ENCODE measurements at regions not wholly inside any gene's neighbourhood (a gene's known extent, or its start where the extent isn't known, plus 50 kb on each side); places are given as distances from the start of the nearest gene placed in this dataset.

- Mint-ChIP-seq H3K4me3 (no peak overlapping the region), H3K4me1 (ENCODE audit: low read depth) (no peaks in the 10 kb centered on the region), H3K27me3 (ENCODE audit: insufficient read depth) (no peaks in the 10 kb centered on the region), H3K36me3 (ENCODE audit: low read depth) (no peaks in the 10 kb centered on the region), H3K9me3 (peaks cover 29% of the 10 kb centered on the region), H3K27ac (no peak overlapping the region)
- DNase-seq (ENCODE audit: low spot score) = no peak
- intact Hi-C loops (cut with micrococcal nuclease) = no loop called here
Measured at GRCh38 chr13:55664178-55664577, 1476.5 kb upstream of the PRR20A start.

DNA sequence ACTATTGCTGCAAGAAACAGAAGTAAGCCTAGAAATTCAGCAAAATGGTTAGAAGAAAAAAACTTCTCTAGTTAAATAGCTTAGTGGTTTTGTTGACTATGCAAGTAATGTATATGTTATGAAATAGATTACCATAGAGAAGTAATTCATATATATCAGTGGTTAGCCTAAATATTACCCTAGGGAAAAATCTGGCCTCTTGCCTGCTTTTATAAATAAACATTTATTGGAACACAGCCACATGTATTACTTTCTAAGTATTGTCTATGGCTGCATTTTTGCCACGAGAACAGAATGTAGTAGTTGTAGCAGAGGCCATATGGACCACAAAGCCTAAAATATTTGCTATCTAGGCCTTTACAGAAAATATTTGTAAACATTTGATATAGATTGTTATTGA is 1471.7 kb upstream of the PRR20A start:
- no peak overlapping the region for H3K4me3 Mint-ChIP-seq
- no peak overlapping the region for H3K27ac Mint-ChIP-seq
- intact Hi-C loops (cut with micrococcal nuclease) = no loop called here
- H3K27me3 Mint-ChIP-seq (ENCODE audit: insufficient read depth) = no peaks in the 10 kb centered on the region
- peaks cover 16% of the 10 kb centered on the region for H3K9me3 Mint-ChIP-seq
- no peak for DNase-seq (ENCODE audit: low spot score)
- H3K4me1 Mint-ChIP-seq (ENCODE audit: low read depth) = no peaks in the 10 kb centered on the region
- H3K36me3 Mint-ChIP-seq (ENCODE audit: low read depth) = no peaks in the 10 kb centered on the region

GRCh38 chr13:55673910-55674309 is 1466.8 kb upstream of the PRR20A start:
- H3K4me1 Mint-ChIP-seq (ENCODE audit: low read depth) = no peaks in the 10 kb centered on the region
- H3K27ac Mint-ChIP-seq = no peak overlapping the region
- H3K36me3 Mint-ChIP-seq (ENCODE audit: low read depth) = no peaks in the 10 kb centered on the region
- intact Hi-C loops (cut with micrococcal nuclease) = no loop called here
- DNase-seq (ENCODE audit: low spot score) = no peak
- no peak overlapping the region for H3K4me3 Mint-ChIP-seq
- peaks cover 17% of the 10 kb centered on the region for H3K9me3 Mint-ChIP-seq
- H3K27me3 Mint-ChIP-seq (ENCODE audit: insufficient read depth) = no peaks in the 10 kb centered on the region

GRCh38 chr13:55682776-55683175 is 1457.9 kb upstream of the PRR20A start:
- H3K4me1 Mint-ChIP-seq (ENCODE audit: low read depth) = no peaks in the 10 kb centered on the region
- no peaks in the 10 kb centered on the region for H3K36me3 Mint-ChIP-seq (ENCODE audit: low read depth)
- no peaks in the 10 kb centered on the region for H3K27me3 Mint-ChIP-seq (ENCODE audit: insufficient read depth)
- no peak overlapping the region for H3K4me3 Mint-ChIP-seq
- H3K9me3 Mint-ChIP-seq = peaks cover 15% of the 10 kb centered on the region
- intact Hi-C loops (cut with micrococcal nuclease) = no loop called here
- H3K27ac Mint-ChIP-seq = no peak overlapping the region
- no peak for DNase-seq (ENCODE audit: low spot score)

- intact Hi-C loops (cut with micrococcal nuclease) = no loop called here
- no peaks in the 10 kb centered on the region for H3K4me1 Mint-ChIP-seq (ENCODE audit: low read depth)
- peaks cover 17% of the 10 kb centered on the region for H3K9me3 Mint-ChIP-seq
- H3K4me3 Mint-ChIP-seq = no peak overlapping the region
- no peaks in the 10 kb centered on the region for H3K36me3 Mint-ChIP-seq (ENCODE audit: low read depth)
- DNase-seq (ENCODE audit: low spot score) = no peak
- no peak overlapping the region for H3K27ac Mint-ChIP-seq
- no peaks in the 10 kb centered on the region for H3K27me3 Mint-ChIP-seq (ENCODE audit: insufficient read depth)
Measured at GRCh38 chr13:55705526-55705925, 1435.2 kb upstream of the PRR20A start.

DNA sequence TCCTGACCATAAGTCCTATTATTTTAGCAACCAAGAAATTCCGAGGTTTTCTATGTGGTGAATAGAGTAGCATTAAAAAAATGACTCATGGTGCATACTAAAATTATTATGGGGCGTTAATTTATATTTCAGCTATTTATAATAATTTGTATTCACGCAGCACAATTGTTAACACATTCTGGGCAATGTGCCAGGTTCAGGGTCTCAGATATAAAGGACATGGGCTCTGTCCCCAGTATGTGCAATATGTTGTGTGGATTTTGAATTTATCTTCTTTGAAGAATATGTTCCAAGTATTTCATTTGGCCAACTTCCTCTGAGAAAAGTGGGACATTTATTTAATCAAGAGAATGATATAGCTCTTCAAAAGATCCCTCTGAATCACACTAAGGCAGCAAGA is 1434.7 kb upstream of the PRR20A start:
- Mint-ChIP-seq H3K27me3 (ENCODE audit: insufficient read depth) (no peaks in the 10 kb centered on the region), H3K4me1 (ENCODE audit: low read depth) (no peaks in the 10 kb centered on the region), H3K27ac (no peak overlapping the region), H3K4me3 (no peak overlapping the region), H3K9me3 (peaks cover 18% of the 10 kb centered on the region), H3K36me3 (ENCODE audit: low read depth) (no peaks in the 10 kb centered on the region)
- intact Hi-C loops (cut with micrococcal nuclease) = no loop called here
- DNase-seq (ENCODE audit: low spot score) = no peak

- DNase-seq (ENCODE audit: low spot score) = no peak
- Mint-ChIP-seq H3K27me3 (ENCODE audit: insufficient read depth) (no peaks in the 10 kb centered on the region), H3K27ac (no peak overlapping the region), H3K36me3 (ENCODE audit: low read depth) (no peaks in the 10 kb centered on the region), H3K9me3 (peaks cover 28% of the 10 kb centered on the region), H3K4me1 (ENCODE audit: low read depth) (no peaks in the 10 kb centered on the region), H3K4me3 (no peak overlapping the region)
- intact Hi-C loops (cut with micrococcal nuclease) = no loop called here
Measured at GRCh38 chr13:55714120-55714519, 1426.6 kb upstream of the PRR20A start.

GRCh38 chr13:55727683-55728082 is 1413.0 kb upstream of the PRR20A start:
- peaks cover 15% of the 10 kb centered on the region for H3K9me3 Mint-ChIP-seq
- intact Hi-C loops (cut with micrococcal nuclease) = no loop called here
- no peaks in the 10 kb centered on the region for H3K4me1 Mint-ChIP-seq (ENCODE audit: low read depth)
- no peaks in the 10 kb centered on the region for H3K27me3 Mint-ChIP-seq (ENCODE audit: insufficient read depth)
- no peak for DNase-seq (ENCODE audit: low spot score)
- H3K4me3 Mint-ChIP-seq = no peak overlapping the region
- no peak overlapping the region for H3K27ac Mint-ChIP-seq
- H3K36me3 Mint-ChIP-seq (ENCODE audit: low read depth) = no peaks in the 10 kb centered on the region

GRCh38 chr13:55728247-55728646 is 1412.5 kb upstream of the PRR20A start:
- Mint-ChIP-seq H3K9me3 (peaks cover 20% of the 10 kb centered on the region), H3K27me3 (ENCODE audit: insufficient read depth) (no peaks in the 10 kb centered on the region), H3K36me3 (ENCODE audit: low read depth) (no peaks in the 10 kb centered on the region), H3K4me3 (no peak overlapping the region), H3K27ac (no peak overlapping the region), H3K4me1 (ENCODE audit: low read depth) (no peaks in the 10 kb centered on the region)
- intact Hi-C loops (cut with micrococcal nuclease) = no loop called here
- no peak for DNase-seq (ENCODE audit: low spot score)

DNA sequence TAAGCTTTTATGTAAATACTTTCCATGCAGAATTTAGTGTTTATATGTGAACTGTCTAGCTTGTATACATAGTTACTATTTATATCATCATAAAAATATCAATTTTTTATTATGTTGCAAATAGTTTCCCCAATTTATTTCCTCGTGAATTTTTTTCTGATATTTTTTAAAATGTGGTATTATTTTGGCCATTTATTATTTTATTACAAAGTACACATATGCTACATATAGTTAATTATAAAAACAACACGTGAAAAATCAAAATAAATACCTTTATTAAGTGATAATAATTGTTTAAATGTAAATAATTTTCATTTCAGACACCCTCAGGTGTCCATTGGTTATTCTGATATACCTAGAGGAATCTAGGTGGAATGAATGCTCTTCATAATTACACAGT is 1394.9 kb upstream of the PRR20A start:
- intact Hi-C loops (cut with micrococcal nuclease) = no loop called here
- Mint-ChIP-seq H3K36me3 (ENCODE audit: low read depth) (no peaks in the 10 kb centered on the region), H3K4me3 (no peak overlapping the region), H3K4me1 (ENCODE audit: low read depth) (no peaks in the 10 kb centered on the region), H3K27ac (no peak overlapping the region), H3K9me3 (no peaks in the 10 kb centered on the region), H3K27me3 (ENCODE audit: insufficient read depth) (no peaks in the 10 kb centered on the region)
- no peak for DNase-seq (ENCODE audit: low spot score)

DNA sequence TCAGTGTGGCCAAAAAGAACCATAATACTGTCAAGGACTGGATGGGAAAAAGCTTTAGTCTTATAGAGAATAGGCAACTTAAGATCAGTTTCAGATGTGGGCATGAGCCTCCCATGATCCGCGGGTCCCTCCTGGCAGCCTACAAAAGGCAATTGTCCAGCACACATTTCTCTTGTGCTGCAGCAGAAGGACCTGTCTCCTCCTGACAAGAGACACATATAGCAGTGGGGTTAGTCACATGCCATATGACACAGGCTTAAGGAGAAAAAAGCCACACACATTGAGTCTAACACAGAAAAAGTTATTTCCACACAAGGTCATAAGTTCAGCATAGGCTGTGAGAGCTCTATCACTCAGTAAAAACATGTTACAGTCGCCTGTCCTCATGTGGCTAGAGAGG is 1378.7 kb upstream of the PRR20A start:
- Mint-ChIP-seq H3K4me3 (no peak overlapping the region), H3K27ac (no peak overlapping the region)
- intact Hi-C loops (cut with micrococcal nuclease) = no loop called here

GRCh38 chr13:55777612-55778011 is 1363.1 kb upstream of the PRR20A start:
- Mint-ChIP-seq H3K36me3 (ENCODE audit: low read depth) (no peaks in the 10 kb centered on the region), H3K27me3 (ENCODE audit: insufficient read depth) (no peaks in the 10 kb centered on the region), H3K9me3 (peaks cover 27% of the 10 kb centered on the region), H3K4me3 (no peak overlapping the region), H3K27ac (no peak overlapping the region), H3K4me1 (ENCODE audit: low read depth) (no peaks in the 10 kb centered on the region)
- no peak for DNase-seq (ENCODE audit: low spot score)
- intact Hi-C loops (cut with micrococcal nuclease) = no loop called here

More for the DNA sequence above, 1378.7 kb upstream of the PRR20A start:
- H3K27me3 Mint-ChIP-seq (ENCODE audit: insufficient read depth) = no peaks in the 10 kb centered on the region
- no peaks in the 10 kb centered on the region for H3K4me1 Mint-ChIP-seq (ENCODE audit: low read depth)
- H3K9me3 Mint-ChIP-seq = peaks cover 4% of the 10 kb centered on the region
- no peak for DNase-seq (ENCODE audit: low spot score)
- no peaks in the 10 kb centered on the region for H3K36me3 Mint-ChIP-seq (ENCODE audit: low read depth)

DNA sequence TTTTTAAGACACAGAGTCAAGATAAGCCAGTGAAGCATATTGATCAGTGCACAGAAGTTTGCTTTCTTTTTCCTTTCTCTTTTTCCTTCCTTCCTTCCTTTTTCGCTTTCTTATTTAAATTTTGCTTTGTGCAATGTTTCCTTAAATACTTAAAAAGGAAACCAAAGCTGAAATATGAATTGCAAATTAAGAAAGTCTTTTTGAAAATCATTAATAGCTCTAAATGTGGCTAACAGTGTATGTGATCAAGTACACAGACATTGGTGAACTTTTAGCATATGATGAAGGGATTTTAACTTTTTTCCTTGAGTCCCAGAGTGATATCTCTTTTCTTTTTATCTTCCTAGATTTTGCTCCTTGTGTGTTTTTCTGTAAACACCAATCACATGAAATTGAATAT is 1356.9 kb upstream of the PRR20A start:
- no peaks in the 10 kb centered on the region for H3K4me1 Mint-ChIP-seq (ENCODE audit: low read depth)
- DNase-seq (ENCODE audit: low spot score) = no peak
- peaks cover 12% of the 10 kb centered on the region for H3K9me3 Mint-ChIP-seq
- no peak overlapping the region for H3K27ac Mint-ChIP-seq
- intact Hi-C loops (cut with micrococcal nuclease) = no loop called here
- no peak overlapping the region for H3K4me3 Mint-ChIP-seq
- no peaks in the 10 kb centered on the region for H3K36me3 Mint-ChIP-seq (ENCODE audit: low read depth)
- no peaks in the 10 kb centered on the region for H3K27me3 Mint-ChIP-seq (ENCODE audit: insufficient read depth)

GRCh38 chr13:55788548-55788947 is 1352.2 kb upstream of the PRR20A start:
- H3K4me3 Mint-ChIP-seq = no peak overlapping the region
- H3K4me1 Mint-ChIP-seq (ENCODE audit: low read depth) = no peaks in the 10 kb centered on the region
- intact Hi-C loops (cut with micrococcal nuclease) = no loop called here
- no peaks in the 10 kb centered on the region for H3K27me3 Mint-ChIP-seq (ENCODE audit: insufficient read depth)
- no peak for DNase-seq (ENCODE audit: low spot score)
- no peaks in the 10 kb centered on the region for H3K36me3 Mint-ChIP-seq (ENCODE audit: low read depth)
- no peak overlapping the region for H3K27ac Mint-ChIP-seq
- H3K9me3 Mint-ChIP-seq = peaks cover 16% of the 10 kb centered on the region
